Osteocyte (in vitro differentiated cells): ENCODE measurements at regions not wholly inside any gene's neighbourhood (a gene's known extent, or its start where the extent isn't known, plus 50 kb on each side); places are given as distances from the start of the nearest gene placed in this dataset.

ENCODE experiments used
- DNase-seq: peaks from one replicate; pipeline ENCODE4 v3.0.0; 2021; ENCODE audit warnings: mixed read lengths; ENCODE audit not compliant: unreplicated experiment; ENCODE audit errors: extremely low spot score
- H3K27ac Mint-ChIP-seq: one replicate; pipeline ENCODE4 v1.8.0; 2021; ENCODE audit warnings: mild to moderate bottlenecking, mixed read lengths; ENCODE audit not compliant: unreplicated experiment
- H3K27me3 Mint-ChIP-seq: one replicate; pipeline ENCODE4 v1.8.0; 2021; ENCODE audit warnings: mixed read lengths; ENCODE audit not compliant: unreplicated experiment
- H3K36me3 Mint-ChIP-seq: one replicate; pipeline ENCODE4 v1.8.0; 2021; ENCODE audit warnings: mixed read lengths; ENCODE audit not compliant: unreplicated experiment
- H3K4me1 Mint-ChIP-seq: one replicate; pipeline ENCODE4 v1.8.0; 2021; ENCODE audit warnings: mixed read lengths; ENCODE audit not compliant: unreplicated experiment
- H3K4me3 Mint-ChIP-seq: one replicate; pipeline ENCODE4 v1.8.0; 2021; ENCODE audit warnings: mild to moderate bottlenecking, moderate library complexity, mixed read lengths; ENCODE audit not compliant: unreplicated experiment
- H3K9me3 Mint-ChIP-seq: one replicate; pipeline ENCODE4 v1.8.0; 2021; ENCODE audit warnings: mixed read lengths; ENCODE audit not compliant: unreplicated experiment
- CTCF ChIP-seq: fragments of 200-600 bp; sonication (generic); IDR thresholded peaks from 2 replicates; pipeline ENCODE4 v1.5.0; 2021; ENCODE audit warnings: antibody characterized with exemption, mild to moderate bottlenecking, moderate library complexity

- Mint-ChIP-seq H3K36me3 (no peaks in the 10 kb centered on the region), H3K27me3 (no peaks in the 10 kb centered on the region), H3K9me3 (no peaks in the 10 kb centered on the region), H3K27ac (no peak overlapping the region), H3K4me1 (no peaks in the 10 kb centered on the region), H3K4me3 (no peak overlapping the region)
- no peak for TF ChIP-seq CTCF
- no peak for DNase-seq
Measured at GRCh38 chr14:43896044-43896443, 611.0 kb downstream of the FSCB start.

GRCh38 chr14:43894534-43894933 lies 612.5 kb downstream of the FSCB start:
- H3K27me3 Mint-ChIP-seq = no peaks in the 10 kb centered on the region
- no peaks in the 10 kb centered on the region for H3K9me3 Mint-ChIP-seq
- H3K4me3 Mint-ChIP-seq = no peak overlapping the region
- peak; percentile 41 for TF ChIP-seq CTCF
- no peaks in the 10 kb centered on the region for H3K4me1 Mint-ChIP-seq
- no peaks in the 10 kb centered on the region for H3K36me3 Mint-ChIP-seq
- no peak for DNase-seq
- no peak overlapping the region for H3K27ac Mint-ChIP-seq

- Mint-ChIP-seq H3K36me3 (no peaks in the 10 kb centered on the region), H3K4me1 (no peaks in the 10 kb centered on the region), H3K9me3 (no peaks in the 10 kb centered on the region), H3K27me3 (no peaks in the 10 kb centered on the region), H3K4me3 (no peak overlapping the region), H3K27ac (no peak overlapping the region)
- DNase-seq = no peak
- no peak for TF ChIP-seq CTCF
Measured at GRCh38 chr14:43887523-43887922, 619.6 kb downstream of the FSCB start.

- no peak for DNase-seq
- Mint-ChIP-seq H3K4me1 (no peaks in the 10 kb centered on the region), H3K36me3 (no peaks in the 10 kb centered on the region), H3K27ac (no peak overlapping the region), H3K9me3 (peaks cover 8% of the 10 kb centered on the region), H3K4me3 (no peak overlapping the region), H3K27me3 (no peaks in the 10 kb centered on the region)
- no peak for TF ChIP-seq CTCF
Measured at GRCh38 chr14:43877351-43877960, 629.6 kb downstream of the FSCB start.

- no peaks in the 10 kb centered on the region for H3K36me3 Mint-ChIP-seq
- no peaks in the 10 kb centered on the region for H3K27me3 Mint-ChIP-seq
- no peak overlapping the region for H3K27ac Mint-ChIP-seq
- no peak overlapping the region for H3K4me3 Mint-ChIP-seq
- DNase-seq = no peak
- no peak for TF ChIP-seq CTCF
- peaks cover 8% of the 10 kb centered on the region for H3K9me3 Mint-ChIP-seq
- H3K4me1 Mint-ChIP-seq = no peaks in the 10 kb centered on the region
Measured at GRCh38 chr14:43872752-43873655, 634.1 kb downstream of the FSCB start.
